Sigmoid colon (tissue), 6 donors: ENCODE measurements at regions not wholly inside any gene's neighbourhood (a gene's known extent, or its start where the extent isn't known, plus 50 kb on each side); places are given as distances from the start of the nearest gene placed in this dataset.

Experiments
- DNase-seq: peaks from one replicate; pipeline ENCODE4 v3.0.0-alpha.2; 2019
- H3K27ac ChIP-seq, 4 donors: fragments of 200-600 bp; sonication (generic); one replicate each; pipeline ENCODE4 v1.5.1; 2016 to 2019; ENCODE audit warnings: mild to moderate bottlenecking in 1 of 4
- H3K27me3 ChIP-seq, 3 donors: fragments of 200-600 bp; sonication (generic); one replicate each; pipeline ENCODE4 v1.5.1; 2019; ENCODE audit warnings: mild to moderate bottlenecking in 1 of 3
- H3K36me3 ChIP-seq, 4 donors: fragments of 200-600 bp; sonication (generic); one replicate each; pipeline ENCODE4 v1.5.1; 2016 to 2019
- H3K4me1 ChIP-seq, 4 donors: fragments of 200-600 bp; sonication (generic); one replicate each; pipeline ENCODE4 v1.5.1; 2017 to 2019
- H3K4me3 ChIP-seq, 4 donors: fragments of 200-600 bp; sonication (generic); one replicate each; pipeline ENCODE4 v1.5.1; 2017 to 2019; ENCODE audit warnings: mild to moderate bottlenecking in 2 of 4, moderate library complexity in 1 of 4
- H3K9me3 ChIP-seq, 4 donors: fragments of 200-600 bp in 3 of 4; sonication (generic) in 3 of 4; one replicate each; pipeline versions ENCODE4 v1.5.1 to v1.6.1; 2013 to 2019
- CTCF ChIP-seq, 4 experiments: fragments of 450-650 bp in 3 of 4; fragments of 200-600 bp in 1 of 4; IDR thresholded peaks; one replicate each; pipeline ENCODE4 v1.5.1; 2016 to 2019; ENCODE audit warnings: antibody characterized with exemption in 4 of 4, mild to moderate bottlenecking in 3 of 4, moderate library complexity in 2 of 4
- EP300 ChIP-seq, 4 donors: sonication (generic); formaldehyde crosslinking; IDR thresholded peaks; one replicate each; pipeline ENCODE4 v1.6.1; 2017; ENCODE audit warnings: antibody characterized with exemption in 4 of 4
- POLR2A ChIP-seq, 2 donors: fragments of 450-650 bp; IDR thresholded peaks; one replicate each; pipeline ENCODE4 v1.6.1; 2016; ENCODE audit warnings: antibody characterized with exemption in 2 of 2, mild to moderate bottlenecking in 2 of 2, moderate library complexity in 2 of 2
- POLR2AphosphoS5 ChIP-seq, 4 donors: sonication (generic); formaldehyde crosslinking; IDR thresholded peaks; one replicate each; pipeline ENCODE4 v1.6.1; 2017; ENCODE audit warnings: antibody characterized with exemption in 4 of 4
- WGBS, 2 donors: extraction: QIAGEN DNeasy Blood & Tissue Kit; methylation state at CpG; one replicate each; pipeline ENCODE4 v1.1.7; 2013; 5-methylcytosine and 5-hydroxymethylcytosine counted together
- intact Hi-C: fragments of 100-400 bp; cut with DNase I; formaldehyde crosslinking; loops from one replicate; pipeline ENCODE4 v1.15.1; 2023
- donor health status: healthy with polysubstance abuse.
- donor health status: healthy.

- Histone ChIP-seq H3K4me1 (peaks cover 0 to 38% (median 26%) of the 10 kb centered on the region in 4 donors), H3K27ac (no peak overlapping the region)
Observed at GRCh38 chr3:56990641-56991015, 69.8 kb upstream of the SPATA12 start.

GRCh38 chr3:56989977-56990640, 70.4 kb upstream of the SPATA12 start:
- intact Hi-C loops, result loop anchor here (1.0 to 2.0 kb wide), 2 partner anchors 189 to 288 kb away; partner anchors contain the start of gene ARHGEF3
- Histone ChIP-seq H3K36me3 (no peaks in the 10 kb centered on the region), H3K27me3 (no peaks in the 10 kb centered on the region), H3K4me3 (no peak overlapping the region), H3K27ac (peak overlapping the region in 2 of 4 donors; percentile 55 to 62), H3K4me1 (peaks cover 0 to 42% (median 25%) of the 10 kb centered on the region in 4 donors), H3K9me3 (no peaks in the 10 kb centered on the region)
- no peak for TF ChIP-seq EP300 (IDR thresholded peaks at IDR 0.05)
- no peak for TF ChIP-seq CTCF (IDR thresholded peaks at IDR 0.05)
- TF ChIP-seq POLR2A (IDR thresholded peaks at IDR 0.05), result no peak
- no peak for TF ChIP-seq POLR2AphosphoS5 (IDR thresholded peaks at IDR 0.05)
- peak; percentile 37 for DNase-seq
- WGBS, 2 donors, result 28 to 75% methylated on average over 12 of the region's 12 CpGs

More at GRCh38 chr3:56990641-56991015, 69.8 kb upstream of the SPATA12 start:
- no peaks in the 10 kb centered on the region for H3K36me3 ChIP-seq
- TF ChIP-seq POLR2AphosphoS5 (IDR thresholded peaks at IDR 0.05) (no peak), CTCF (IDR thresholded peaks at IDR 0.05) (no peak), POLR2A (IDR thresholded peaks at IDR 0.05) (no peak), EP300 (IDR thresholded peaks at IDR 0.05) (no peak)
- no peaks in the 10 kb centered on the region for H3K9me3 ChIP-seq
- DNase-seq, result no peak
- H3K27me3 ChIP-seq, result no peaks in the 10 kb centered on the region
- H3K4me3 ChIP-seq, result no peak overlapping the region
- 22 to 59% methylated on average over 3 of the region's 3 CpGs for WGBS, 2 donors
- intact Hi-C loops, result no loop called here

- intact Hi-C loops, result loop anchor here (1.0 to 2.0 kb wide), 2 partner anchors 189 to 287 kb away; partner anchors contain the start of gene ARHGEF3
- H3K4me3 ChIP-seq, result no peak overlapping the region
- no peaks in the 10 kb centered on the region for H3K36me3 ChIP-seq
- TF ChIP-seq POLR2AphosphoS5 (IDR thresholded peaks at IDR 0.05) (peak in 3 of 4 donors; percentile 32 to 47 (median 41)), EP300 (IDR thresholded peaks at IDR 0.05) (no peak), POLR2A (IDR thresholded peaks at IDR 0.05) (no peak), CTCF (IDR thresholded peaks at IDR 0.05) (peak in 1 of 4 experiments; percentile 11)
- peak overlapping the region; percentile 7 to 62 (median 55) for H3K27ac ChIP-seq
- H3K27me3 ChIP-seq, result no peaks in the 10 kb centered on the region
- no peaks in the 10 kb centered on the region for H3K9me3 ChIP-seq
- H3K4me1 ChIP-seq, result peaks cover 0 to 42% (median 25%) of the 10 kb centered on the region in 4 donors
- peak; percentile 77 for DNase-seq
- 26 to 62% methylated on average over 11 of the region's 11 CpGs for WGBS, 2 donors
Observed at GRCh38 chr3:56989169-56989976, 71.1 kb upstream of the SPATA12 start.

- Histone ChIP-seq H3K9me3 (no peaks in the 10 kb centered on the region), H3K36me3 (no peaks in the 10 kb centered on the region), H3K27ac (peak overlapping the region in 3 of 4 donors; percentile 55 to 62 (median 55)), H3K4me3 (no peak overlapping the region), H3K27me3 (no peaks in the 10 kb centered on the region), H3K4me1 (peaks cover 0 to 42% (median 25%) of the 10 kb centered on the region in 4 donors)
- TF ChIP-seq CTCF (IDR thresholded peaks at IDR 0.05) (peak; percentile 67 to 85 (median 76)), POLR2AphosphoS5 (IDR thresholded peaks at IDR 0.05) (peak in 3 of 4 donors; percentile 32 to 45 (median 33)), POLR2A (IDR thresholded peaks at IDR 0.05) (no peak), EP300 (IDR thresholded peaks at IDR 0.05) (no peak)
- peak; percentile 91 for DNase-seq
- WGBS, 2 donors, result 12 to 16% methylated on average over 10 of the region's 10 CpGs
- intact Hi-C loops, result loop anchor here (1.0 to 2.0 kb wide), 2 partner anchors 188 to 286 kb away; partner anchors contain the start of gene ARHGEF3
Observed at GRCh38 chr3:56988458-56989168, 71.9 kb upstream of the SPATA12 start.
